IMR-90 (cell line): ENCODE measurements at regions not wholly inside any gene's neighbourhood (a gene's known extent, or its start where the extent isn't known, plus 50 kb on each side); places are given as distances from the start of the nearest gene placed in this dataset.

ENCODE experiments used
- CEBPB ChIP-seq: IDR thresholded peaks from 2 replicates; pipeline ENCODE4 v1.6.1; 2012; ENCODE audit warnings: low read depth, low read length, improper control_type of control experiment
- CTCF ChIP-seq: conservative IDR thresholded peaks from 2 replicates; pipeline ENCODE4 v1.5.1; 2012; ENCODE audit warnings: mild to moderate bottlenecking, low read depth, low read length, improper control_type of control experiment

- no peak for TF ChIP-seq CTCF
- no peak for TF ChIP-seq CEBPB
These were observed 101.6 kb upstream of the ESRRB start for GRCh38 chr14:76274324-76274723.
